ENCODE measurements at regions not wholly inside any gene's neighbourhood (a gene's known extent, or its start where the extent isn't known, plus 50 kb on each side); places are given as distances from the start of the nearest gene placed in this dataset.

DNA sequence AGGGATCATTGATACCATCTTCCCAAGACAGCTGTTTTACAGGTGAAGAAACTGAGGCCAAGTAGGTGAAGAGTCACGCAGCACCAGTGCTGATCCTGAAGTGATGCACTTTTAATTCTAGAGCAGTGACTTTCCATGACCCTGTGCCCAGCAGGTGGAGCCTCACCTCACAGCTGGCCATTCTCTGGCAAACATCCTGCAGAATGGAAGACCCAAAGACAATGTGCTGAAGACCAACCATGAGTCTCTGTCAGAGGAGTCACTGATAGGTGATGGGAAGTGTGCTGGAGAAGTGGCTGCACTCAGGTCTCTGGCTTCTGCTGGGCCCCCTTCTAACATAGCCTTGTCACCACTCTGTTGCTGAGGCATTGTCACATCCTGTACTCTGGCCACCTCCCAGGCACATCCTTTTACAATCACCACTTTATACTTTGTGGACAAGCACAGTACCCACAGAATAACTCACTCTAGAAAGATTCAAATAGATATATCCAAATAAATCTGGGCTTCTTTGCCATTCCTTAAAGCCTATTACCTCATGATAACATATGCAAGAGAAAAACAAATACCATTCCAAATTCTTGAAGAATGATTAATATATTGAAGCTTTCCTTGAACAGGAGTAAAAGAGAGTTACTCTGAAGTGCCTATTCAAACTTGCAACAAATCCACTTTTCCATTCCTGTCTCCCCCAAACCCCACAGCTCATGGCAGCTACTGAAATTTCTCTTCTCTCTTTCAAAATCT, 64.1 kb upstream of the SCOC start:
- H3K27me3 ChIP-seq (ENCODE audit: control insufficient read depth, insufficient read depth, low read length), result no peaks in the 10 kb centered on the region
- no peak overlapping the region for H3K4me3 ChIP-seq (replicated peaks in 1 of 4; ENCODE audit: control extremely low read depth in 1 of 4, insufficient read depth in 1 of 4, low read depth in 3 of 4, low read length in 4 of 4)
- H3K36me3 ChIP-seq (ENCODE audit: control insufficient read depth, insufficient read depth, low read length), result no peaks in the 10 kb centered on the region
- H3K4me2 ChIP-seq (ENCODE audit: extremely low read depth, insufficient read depth, low read length), result peak overlapping the region; percentile 46
- TF ChIP-seq EZH2 (IDR thresholded peaks at IDR 0.05; ENCODE audit: low read length, missing control alignments), result no peak
- TF ChIP-seq, protein P1, sequence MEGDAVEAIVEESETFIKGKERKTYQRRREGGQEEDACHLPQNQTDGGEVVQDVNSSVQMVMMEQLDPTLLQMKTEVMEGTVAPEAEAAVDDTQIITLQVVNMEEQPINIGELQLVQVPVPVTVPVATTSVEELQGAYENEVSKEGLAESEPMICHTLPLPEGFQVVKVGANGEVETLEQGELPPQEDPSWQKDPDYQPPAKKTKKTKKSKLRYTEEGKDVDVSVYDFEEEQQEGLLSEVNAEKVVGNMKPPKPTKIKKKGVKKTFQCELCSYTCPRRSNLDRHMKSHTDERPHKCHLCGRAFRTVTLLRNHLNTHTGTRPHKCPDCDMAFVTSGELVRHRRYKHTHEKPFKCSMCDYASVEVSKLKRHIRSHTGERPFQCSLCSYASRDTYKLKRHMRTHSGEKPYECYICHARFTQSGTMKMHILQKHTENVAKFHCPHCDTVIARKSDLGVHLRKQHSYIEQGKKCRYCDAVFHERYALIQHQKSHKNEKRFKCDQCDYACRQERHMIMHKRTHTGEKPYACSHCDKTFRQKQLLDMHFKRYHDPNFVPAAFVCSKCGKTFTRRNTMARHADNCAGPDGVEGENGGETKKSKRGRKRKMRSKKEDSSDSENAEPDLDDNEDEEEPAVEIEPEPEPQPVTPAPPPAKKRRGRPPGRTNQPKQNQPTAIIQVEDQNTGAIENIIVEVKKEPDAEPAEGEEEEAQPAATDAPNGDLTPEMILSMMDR (conservative IDR thresholded peaks at IDR 0.05 in 1 of 2, IDR thresholded peaks at IDR 0.05 in 1 of 2; ENCODE audit: low read depth in 1 of 2, low read length in 2 of 2), result no peak
- H3K27ac ChIP-seq (ENCODE audit: insufficient read depth, low read length), result peak overlapping the region; percentile 81
- H3K4me1 ChIP-seq (ENCODE audit: control insufficient read depth, extremely low read depth, insufficient read depth, low read length), result peaks cover 17% of the 10 kb centered on the region
- H2AFZ ChIP-seq (ENCODE audit: low read length), result no peak overlapping the region
- H3K9me3 ChIP-seq (ENCODE audit: control insufficient read depth, insufficient read depth, low read depth, low read length), result no peaks in the 10 kb centered on the region
- no peaks in the 10 kb centered on the region for H3K79me2 ChIP-seq (ENCODE audit: control insufficient read depth, insufficient read depth, low read length)
- no peaks in the 10 kb centered on the region for H4K20me1 ChIP-seq (ENCODE audit: control insufficient read depth, extremely low read depth, insufficient read depth, low read length)
- peak; percentile 37 to 75 for DNase-seq (ENCODE audit: low read depth in 2 of 2)
- H3K9ac ChIP-seq (ENCODE audit: insufficient read depth, low read length), result no peak overlapping the region

DNA sequence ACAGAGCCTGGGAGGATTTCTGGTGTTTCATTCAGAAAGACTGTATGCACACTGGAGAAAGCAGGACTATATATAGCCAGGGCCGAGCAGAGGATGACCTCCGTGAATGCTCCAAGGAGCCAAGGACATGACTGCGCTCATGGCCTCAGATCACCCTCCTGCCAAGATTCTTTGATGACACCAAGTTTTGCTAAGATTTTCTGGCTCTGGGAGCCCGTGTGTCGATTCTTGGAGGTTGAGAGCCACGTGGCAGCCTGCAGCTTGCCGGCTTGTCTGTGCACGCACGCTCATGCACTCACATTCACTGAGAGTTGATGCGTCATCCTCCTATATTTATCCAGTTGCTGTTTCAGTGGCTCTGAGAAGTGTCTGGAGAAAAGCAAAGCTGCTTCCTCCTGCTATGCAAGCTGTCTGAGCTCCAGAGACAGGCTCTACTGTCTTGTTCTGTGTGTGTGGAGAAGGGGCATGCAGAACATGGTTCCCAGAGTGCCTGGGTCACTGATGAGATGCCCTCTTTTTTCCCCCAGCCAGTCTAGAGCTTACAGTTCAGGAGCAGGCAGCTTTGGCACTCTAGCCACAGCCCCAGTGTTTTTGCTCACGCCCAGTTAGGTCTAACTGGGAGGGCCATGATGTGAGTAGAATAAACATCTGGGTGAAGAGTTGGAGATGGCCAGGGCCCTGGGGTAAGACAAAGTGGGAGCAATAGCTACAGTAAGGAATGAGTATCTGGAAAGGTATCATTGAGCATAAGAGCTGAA, 64.9 kb upstream of the SCOC start:
- Histone ChIP-seq H3K9ac (ENCODE audit: insufficient read depth, low read length) (no peak overlapping the region), H3K27me3 (ENCODE audit: control insufficient read depth, insufficient read depth, low read length) (no peaks in the 10 kb centered on the region), H3K4me1 (ENCODE audit: control insufficient read depth, extremely low read depth, insufficient read depth, low read length) (peaks cover 17% of the 10 kb centered on the region), H3K36me3 (ENCODE audit: control insufficient read depth, insufficient read depth, low read length) (no peaks in the 10 kb centered on the region), H2AFZ (ENCODE audit: low read length) (no peak overlapping the region), H3K4me2 (ENCODE audit: extremely low read depth, insufficient read depth, low read length) (peak overlapping the region; percentile 39), H3K79me2 (ENCODE audit: control insufficient read depth, insufficient read depth, low read length) (no peaks in the 10 kb centered on the region), H3K9me3 (ENCODE audit: control insufficient read depth, insufficient read depth, low read depth, low read length) (no peaks in the 10 kb centered on the region), H4K20me1 (ENCODE audit: control insufficient read depth, extremely low read depth, insufficient read depth, low read length) (no peaks in the 10 kb centered on the region), H3K4me3 (replicated peaks in 1 of 4; ENCODE audit: control extremely low read depth in 1 of 4, insufficient read depth in 1 of 4, low read depth in 3 of 4, low read length in 4 of 4) (no peak overlapping the region), H3K27ac (ENCODE audit: insufficient read depth, low read length) (peak overlapping the region; percentile 81)
- DNase-seq (ENCODE audit: low read depth in 2 of 2), result peak; percentile 96 to 98
- TF ChIP-seq, protein P1 (conservative IDR thresholded peaks at IDR 0.05 in 1 of 2, IDR thresholded peaks at IDR 0.05 in 1 of 2; ENCODE audit: low read depth in 1 of 2, low read length in 2 of 2), result no peak
- TF ChIP-seq EZH2 (IDR thresholded peaks at IDR 0.05; ENCODE audit: low read length, missing control alignments), result no peak

DNA sequence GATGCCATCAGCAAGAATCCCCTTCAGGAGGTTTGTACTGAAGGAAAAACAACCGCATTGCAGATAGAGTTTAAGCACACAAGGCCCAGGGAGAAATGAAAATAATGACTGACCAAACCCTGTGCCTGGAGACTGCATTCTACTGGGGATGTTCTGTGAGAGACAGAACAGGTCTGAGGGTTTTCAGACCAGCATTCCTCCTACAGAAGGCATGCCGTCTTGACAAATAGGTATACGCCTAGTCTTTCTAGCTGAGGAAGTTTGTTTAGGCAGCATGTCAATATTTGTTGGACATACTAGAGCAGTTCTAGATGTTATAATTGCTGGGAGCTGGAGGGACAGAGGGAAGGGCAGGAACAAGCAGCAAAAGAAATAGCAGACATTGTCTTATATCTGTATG, 68.4 kb upstream of the SCOC start:
- Histone ChIP-seq H3K4me2 (ENCODE audit: extremely low read depth, insufficient read depth, low read length) (no peak overlapping the region), H3K4me1 (ENCODE audit: control insufficient read depth, extremely low read depth, insufficient read depth, low read length) (peaks cover 21% of the 10 kb centered on the region), H3K9me3 (ENCODE audit: control insufficient read depth, insufficient read depth, low read depth, low read length) (no peaks in the 10 kb centered on the region), H3K27me3 (ENCODE audit: control insufficient read depth, insufficient read depth, low read length) (no peaks in the 10 kb centered on the region), H3K4me3 (replicated peaks in 1 of 4; ENCODE audit: control extremely low read depth in 1 of 4, insufficient read depth in 1 of 4, low read depth in 3 of 4, low read length in 4 of 4) (no peak overlapping the region), H2AFZ (ENCODE audit: low read length) (no peak overlapping the region), H3K9ac (ENCODE audit: insufficient read depth, low read length) (no peak overlapping the region), H3K36me3 (ENCODE audit: control insufficient read depth, insufficient read depth, low read length) (no peaks in the 10 kb centered on the region), H3K79me2 (ENCODE audit: control insufficient read depth, insufficient read depth, low read length) (no peaks in the 10 kb centered on the region), H4K20me1 (ENCODE audit: control insufficient read depth, extremely low read depth, insufficient read depth, low read length) (no peaks in the 10 kb centered on the region), H3K27ac (ENCODE audit: insufficient read depth, low read length) (no peak overlapping the region)
- TF ChIP-seq, protein P1 (conservative IDR thresholded peaks at IDR 0.05 in 1 of 2, IDR thresholded peaks at IDR 0.05 in 1 of 2; ENCODE audit: low read depth in 1 of 2, low read length in 2 of 2), result no peak
- no peak for TF ChIP-seq EZH2 (IDR thresholded peaks at IDR 0.05; ENCODE audit: low read length, missing control alignments)
- DNase-seq (ENCODE audit: low read depth in 2 of 2), result peak in 1 of 2 donors; percentile 26

Data from fibroblast of lung (primary cell).